Left ventricle myocardium inferior (tissue), 1 donor: ENCODE measurements at regions not wholly inside any gene's neighbourhood (a gene's known extent, or its start where the extent isn't known, plus 50 kb on each side); places are given as distances from the start of the nearest gene placed in this dataset.

Source experiments
- DNase-seq: peaks from one replicate; pipeline ENCODE4 v3.0.0-alpha.2; 2020
- H3K27ac ChIP-seq: fragments of 200-600 bp; replicated peaks from 2 replicates; pipeline ENCODE4 v1.8.0; 2021
- H3K27me3 ChIP-seq: fragments of 200-600 bp; 2 replicates; pipeline ENCODE4 v1.8.0; 2021; ENCODE audit warnings: low read depth
- H3K36me3 ChIP-seq: fragments of 200-600 bp; 2 replicates; pipeline ENCODE4 v1.8.0; 2021
- H3K4me1 ChIP-seq: fragments of 200-600 bp; 2 replicates; pipeline ENCODE4 v1.8.0; 2021
- H3K4me3 ChIP-seq: fragments of 200-600 bp; 2 replicates; pipeline ENCODE4 v1.8.0; 2021; ENCODE audit warnings: mild to moderate bottlenecking, moderate library complexity
- H3K9me3 ChIP-seq: fragments of 200-600 bp; replicated peaks from 2 replicates; pipeline ENCODE4 v1.8.0; 2021
- CTCF ChIP-seq: fragments of 200-600 bp; IDR thresholded peaks from 2 replicates; pipeline ENCODE4 v1.8.0; 2021; ENCODE audit warnings: antibody characterized with exemption, mild to moderate bottlenecking, borderline replicate concordance
- intact Hi-C: fragments of 100-400 bp; cut with micrococcal nuclease; formaldehyde crosslinking; loops from one replicate; pipeline ENCODE4 v1.11.0; 2022
- donor health status: DM: no; HTN: yes; CAD: no; lungs with severe emphysema.

GRCh38 chr11:32161293-32161692 is 70.4 kb downstream of the RCN1 start:
- no peak for DNase-seq
- peaks cover 9% of the 10 kb centered on the region for H3K9me3 ChIP-seq
- no peak overlapping the region for H3K4me3 ChIP-seq
- no peaks in the 10 kb centered on the region for H3K4me1 ChIP-seq
- TF ChIP-seq CTCF: no peak
- no peak overlapping the region for H3K27ac ChIP-seq
- H3K36me3 ChIP-seq: no peaks in the 10 kb centered on the region
- H3K27me3 ChIP-seq: peaks cover 19% of the 10 kb centered on the region
- intact Hi-C loops: no loop called here

- H3K27ac ChIP-seq: no peak overlapping the region
- no peaks in the 10 kb centered on the region for H3K36me3 ChIP-seq
- H3K4me1 ChIP-seq: no peaks in the 10 kb centered on the region
- TF ChIP-seq CTCF: no peak
- DNase-seq: no peak
- H3K27me3 ChIP-seq: peaks cover 19% of the 10 kb centered on the region
- H3K4me3 ChIP-seq: no peak overlapping the region
- intact Hi-C loops: no loop called here
- H3K9me3 ChIP-seq: no peaks in the 10 kb centered on the region
These were observed 71.5 kb downstream of the RCN1 start for GRCh38 chr11:32162351-32162750.

- Histone ChIP-seq H3K27ac (no peak overlapping the region), H3K4me1 (no peaks in the 10 kb centered on the region), H3K36me3 (no peaks in the 10 kb centered on the region), H3K27me3 (peaks cover 19% of the 10 kb centered on the region), H3K9me3 (no peaks in the 10 kb centered on the region), H3K4me3 (no peak overlapping the region)
- no peak for TF ChIP-seq CTCF
- intact Hi-C loops: no loop called here
- DNase-seq: no peak
These were observed 72.0 kb downstream of the RCN1 start for GRCh38 chr11:32162906-32163305.

- Histone ChIP-seq H3K36me3 (no peaks in the 10 kb centered on the region), H3K9me3 (no peaks in the 10 kb centered on the region), H3K4me1 (no peaks in the 10 kb centered on the region), H3K4me3 (no peak overlapping the region), H3K27me3 (peaks cover 13% of the 10 kb centered on the region), H3K27ac (no peak overlapping the region)
- intact Hi-C loops: no loop called here
- no peak for DNase-seq
- no peak for TF ChIP-seq CTCF
These were observed 72.7 kb downstream of the RCN1 start for GRCh38 chr11:32163557-32163956.

GRCh38 chr11:32164836-32165235 is 74.0 kb downstream of the RCN1 start:
- intact Hi-C loops: no loop called here

More at GRCh38 chr11:32164836-32165235, 74.0 kb downstream of the RCN1 start:
- Histone ChIP-seq H3K27me3 (peaks cover 20% of the 10 kb centered on the region), H3K36me3 (no peaks in the 10 kb centered on the region), H3K4me1 (no peaks in the 10 kb centered on the region), H3K4me3 (no peak overlapping the region), H3K9me3 (no peaks in the 10 kb centered on the region), H3K27ac (no peak overlapping the region)
- no peak for DNase-seq
- TF ChIP-seq CTCF: no peak
